ENCODE measurements at regions not wholly inside any gene's neighbourhood (a gene's known extent, or its start where the extent isn't known, plus 50 kb on each side); places are given as distances from the start of the nearest gene placed in this dataset.

DNA sequence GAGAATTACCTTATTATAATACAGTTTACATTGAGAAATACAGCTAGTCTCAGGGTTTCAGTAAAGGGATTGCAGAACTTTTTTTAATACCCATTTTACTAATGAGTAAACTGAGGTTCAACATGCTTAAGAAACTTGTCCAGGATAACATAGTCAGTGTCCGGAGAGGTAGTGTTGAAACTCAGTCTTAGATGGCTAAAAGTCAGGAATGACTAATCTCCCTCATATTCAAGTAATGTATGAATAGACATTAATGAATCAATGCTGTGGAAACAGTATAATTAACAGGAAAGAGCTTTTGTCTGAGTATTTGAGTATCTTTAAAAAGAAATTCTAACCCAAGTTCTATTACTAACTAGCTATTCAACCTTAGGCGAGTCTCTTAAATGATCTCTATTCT lies 397.6 kb downstream of the PLA2G4A start:
- TF ChIP-seq OSR1 (CRISPR knock-in tag; IDR thresholded peaks at IDR 0.05) (no peak), BACH2 (CRISPR knock-in tag; IDR thresholded peaks at IDR 0.05; ENCODE audit: borderline replicate concordance) (no peak), RARB (CRISPR knock-in tag; IDR thresholded peaks at IDR 0.05) (no peak), CSDC2 (CRISPR knock-in tag; IDR thresholded peaks at IDR 0.05) (no peak)
- TF ChIP-seq, protein P1, sequence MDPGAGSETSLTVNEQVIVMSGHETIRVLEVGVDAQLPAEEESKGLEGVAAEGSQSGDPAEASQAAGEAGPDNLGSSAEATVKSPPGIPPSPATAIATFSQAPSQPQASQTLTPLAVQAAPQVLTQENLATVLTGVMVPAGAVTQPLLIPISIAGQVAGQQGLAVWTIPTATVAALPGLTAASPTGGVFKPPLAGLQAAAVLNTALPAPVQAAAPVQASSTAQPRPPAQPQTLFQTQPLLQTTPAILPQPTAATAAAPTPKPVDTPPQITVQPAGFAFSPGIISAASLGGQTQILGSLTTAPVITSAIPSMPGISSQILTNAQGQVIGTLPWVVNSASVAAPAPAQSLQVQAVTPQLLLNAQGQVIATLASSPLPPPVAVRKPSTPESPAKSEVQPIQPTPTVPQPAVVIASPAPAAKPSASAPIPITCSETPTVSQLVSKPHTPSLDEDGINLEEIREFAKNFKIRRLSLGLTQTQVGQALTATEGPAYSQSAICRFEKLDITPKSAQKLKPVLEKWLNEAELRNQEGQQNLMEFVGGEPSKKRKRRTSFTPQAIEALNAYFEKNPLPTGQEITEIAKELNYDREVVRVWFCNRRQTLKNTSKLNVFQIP (CRISPR knock-in tag; IDR thresholded peaks at IDR 0.05; ENCODE audit: borderline replicate concordance, low read depth) = no peak
- no peak for ATAC-seq

DNA sequence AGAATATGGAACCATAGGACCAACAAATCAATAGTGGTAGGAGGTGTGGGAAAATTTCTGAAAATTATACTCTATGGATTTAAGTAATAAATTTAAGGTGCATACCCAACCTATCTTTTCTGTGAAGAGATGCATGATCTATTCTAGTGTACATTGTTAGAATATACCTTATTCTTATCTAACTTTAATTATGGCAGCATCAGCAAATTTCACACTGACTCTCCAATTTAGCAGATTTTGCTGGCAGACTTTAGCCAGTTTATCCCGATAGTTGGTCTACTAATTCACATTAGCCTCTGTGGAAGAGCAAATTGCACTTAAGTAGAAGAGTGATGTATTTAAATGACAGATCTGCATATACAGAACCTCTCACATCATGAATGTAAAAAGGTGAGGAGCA lies 400.0 kb downstream of the PLA2G4A start:
- TF ChIP-seq ARNTL (CRISPR knock-in tag; IDR thresholded peaks at IDR 0.05; ENCODE audit: borderline replicate concordance, low read depth) (no peak), BACH2 (CRISPR knock-in tag; IDR thresholded peaks at IDR 0.05; ENCODE audit: borderline replicate concordance) (no peak), GLIS3 (CRISPR knock-in tag; IDR thresholded peaks at IDR 0.05) (no peak), TOX (CRISPR knock-in tag; IDR thresholded peaks at IDR 0.05; ENCODE audit: borderline replicate concordance) (no peak), ZFP30 (CRISPR knock-in tag; IDR thresholded peaks at IDR 0.05) (no peak), SNAI2 (CRISPR knock-in tag; IDR thresholded peaks at IDR 0.05) (no peak), ESRRG (CRISPR knock-in tag; IDR thresholded peaks at IDR 0.05) (no peak), ZC3H10 (CRISPR knock-in tag; IDR thresholded peaks at IDR 0.05) (no peak)
- TF ChIP-seq, protein P1 (CRISPR knock-in tag; IDR thresholded peaks at IDR 0.05; ENCODE audit: borderline replicate concordance, low read depth) = no peak
- no peak for ATAC-seq

DNA sequence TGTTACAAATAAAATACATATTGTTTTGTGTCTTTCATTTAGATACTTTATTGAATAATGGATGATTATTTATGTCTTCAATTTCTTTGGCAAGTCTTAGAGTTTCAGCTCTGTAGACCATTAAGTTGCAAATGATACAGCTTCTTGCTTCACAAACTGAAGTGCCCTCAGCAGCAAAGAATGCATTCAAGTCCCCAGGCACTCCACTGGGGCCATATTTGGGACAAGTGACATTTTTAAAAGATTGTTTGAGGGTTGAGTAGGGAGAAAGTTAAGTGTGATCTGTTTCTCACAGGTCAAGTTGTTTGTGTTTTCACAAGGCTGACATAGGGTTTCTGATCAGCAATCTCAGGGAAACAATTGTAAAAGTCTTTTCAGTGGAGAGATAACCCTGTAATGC lies 400.7 kb downstream of the PLA2G4A start:
- no peak for ATAC-seq
- TF ChIP-seq TOX (CRISPR knock-in tag; IDR thresholded peaks at IDR 0.05; ENCODE audit: borderline replicate concordance) = no peak
- TF ChIP-seq, protein P2, sequence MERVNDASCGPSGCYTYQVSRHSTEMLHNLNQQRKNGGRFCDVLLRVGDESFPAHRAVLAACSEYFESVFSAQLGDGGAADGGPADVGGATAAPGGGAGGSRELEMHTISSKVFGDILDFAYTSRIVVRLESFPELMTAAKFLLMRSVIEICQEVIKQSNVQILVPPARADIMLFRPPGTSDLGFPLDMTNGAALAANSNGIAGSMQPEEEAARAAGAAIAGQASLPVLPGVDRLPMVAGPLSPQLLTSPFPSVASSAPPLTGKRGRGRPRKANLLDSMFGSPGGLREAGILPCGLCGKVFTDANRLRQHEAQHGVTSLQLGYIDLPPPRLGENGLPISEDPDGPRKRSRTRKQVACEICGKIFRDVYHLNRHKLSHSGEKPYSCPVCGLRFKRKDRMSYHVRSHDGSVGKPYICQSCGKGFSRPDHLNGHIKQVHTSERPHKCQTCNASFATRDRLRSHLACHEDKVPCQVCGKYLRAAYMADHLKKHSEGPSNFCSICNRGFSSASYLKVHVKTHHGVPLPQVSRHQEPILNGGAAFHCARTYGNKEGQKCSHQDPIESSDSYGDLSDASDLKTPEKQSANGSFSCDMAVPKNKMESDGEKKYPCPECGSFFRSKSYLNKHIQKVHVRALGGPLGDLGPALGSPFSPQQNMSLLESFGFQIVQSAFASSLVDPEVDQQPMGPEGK (CRISPR knock-in tag; IDR thresholded peaks at IDR 0.05; ENCODE audit: borderline replicate concordance) = no peak
- no peak for TF ChIP-seq ZC3H10 (CRISPR knock-in tag; IDR thresholded peaks at IDR 0.05)
- no peak for TF ChIP-seq ISL1 (CRISPR knock-in tag; IDR thresholded peaks at IDR 0.05)
- TF ChIP-seq PPARA (CRISPR knock-in tag; IDR thresholded peaks at IDR 0.05; ENCODE audit: borderline replicate concordance) = no peak
- TF ChIP-seq, protein P1 (CRISPR knock-in tag; IDR thresholded peaks at IDR 0.05; ENCODE audit: borderline replicate concordance, low read depth) = no peak
- no peak for TF ChIP-seq ZFP3 (CRISPR knock-in tag; IDR thresholded peaks at IDR 0.05)
- TF ChIP-seq TCF4 (CRISPR knock-in tag; IDR thresholded peaks at IDR 0.05; ENCODE audit: borderline replicate concordance) = no peak
- TF ChIP-seq ESRRG (CRISPR knock-in tag; IDR thresholded peaks at IDR 0.05) = no peak
- no peak for TF ChIP-seq ZFP30 (CRISPR knock-in tag; IDR thresholded peaks at IDR 0.05)
- TF ChIP-seq, protein P3, sequence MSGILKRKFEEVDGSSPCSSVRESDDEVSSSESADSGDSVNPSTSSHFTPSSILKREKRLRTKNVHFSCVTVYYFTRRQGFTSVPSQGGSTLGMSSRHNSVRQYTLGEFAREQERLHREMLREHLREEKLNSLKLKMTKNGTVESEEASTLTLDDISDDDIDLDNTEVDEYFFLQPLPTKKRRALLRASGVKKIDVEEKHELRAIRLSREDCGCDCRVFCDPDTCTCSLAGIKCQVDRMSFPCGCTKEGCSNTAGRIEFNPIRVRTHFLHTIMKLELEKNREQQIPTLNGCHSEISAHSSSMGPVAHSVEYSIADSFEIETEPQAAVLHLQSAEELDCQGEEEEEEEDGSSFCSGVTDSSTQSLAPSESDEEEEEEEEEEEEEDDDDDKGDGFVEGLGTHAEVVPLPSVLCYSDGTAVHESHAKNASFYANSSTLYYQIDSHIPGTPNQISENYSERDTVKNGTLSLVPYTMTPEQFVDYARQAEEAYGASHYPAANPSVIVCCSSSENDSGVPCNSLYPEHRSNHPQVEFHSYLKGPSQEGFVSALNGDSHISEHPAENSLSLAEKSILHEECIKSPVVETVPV (CRISPR knock-in tag; IDR thresholded peaks at IDR 0.05) = no peak
- TF ChIP-seq, protein P4, sequence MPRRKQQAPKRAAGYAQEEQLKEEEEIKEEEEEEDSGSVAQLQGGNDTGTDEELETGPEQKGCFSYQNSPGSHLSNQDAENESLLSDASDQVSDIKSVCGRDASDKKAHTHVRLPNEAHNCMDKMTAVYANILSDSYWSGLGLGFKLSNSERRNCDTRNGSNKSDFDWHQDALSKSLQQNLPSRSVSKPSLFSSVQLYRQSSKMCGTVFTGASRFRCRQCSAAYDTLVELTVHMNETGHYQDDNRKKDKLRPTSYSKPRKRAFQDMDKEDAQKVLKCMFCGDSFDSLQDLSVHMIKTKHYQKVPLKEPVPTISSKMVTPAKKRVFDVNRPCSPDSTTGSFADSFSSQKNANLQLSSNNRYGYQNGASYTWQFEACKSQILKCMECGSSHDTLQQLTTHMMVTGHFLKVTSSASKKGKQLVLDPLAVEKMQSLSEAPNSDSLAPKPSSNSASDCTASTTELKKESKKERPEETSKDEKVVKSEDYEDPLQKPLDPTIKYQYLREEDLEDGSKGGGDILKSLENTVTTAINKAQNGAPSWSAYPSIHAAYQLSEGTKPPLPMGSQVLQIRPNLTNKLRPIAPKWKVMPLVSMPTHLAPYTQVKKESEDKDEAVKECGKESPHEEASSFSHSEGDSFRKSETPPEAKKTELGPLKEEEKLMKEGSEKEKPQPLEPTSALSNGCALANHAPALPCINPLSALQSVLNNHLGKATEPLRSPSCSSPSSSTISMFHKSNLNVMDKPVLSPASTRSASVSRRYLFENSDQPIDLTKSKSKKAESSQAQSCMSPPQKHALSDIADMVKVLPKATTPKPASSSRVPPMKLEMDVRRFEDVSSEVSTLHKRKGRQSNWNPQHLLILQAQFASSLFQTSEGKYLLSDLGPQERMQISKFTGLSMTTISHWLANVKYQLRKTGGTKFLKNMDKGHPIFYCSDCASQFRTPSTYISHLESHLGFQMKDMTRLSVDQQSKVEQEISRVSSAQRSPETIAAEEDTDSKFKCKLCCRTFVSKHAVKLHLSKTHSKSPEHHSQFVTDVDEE (CRISPR knock-in tag; IDR thresholded peaks at IDR 0.05) = no peak
- TF ChIP-seq SNAI2 (CRISPR knock-in tag; IDR thresholded peaks at IDR 0.05) = no peak
- TF ChIP-seq OSR1 (CRISPR knock-in tag; IDR thresholded peaks at IDR 0.05) = no peak
- no peak for TF ChIP-seq ARNTL (CRISPR knock-in tag; IDR thresholded peaks at IDR 0.05; ENCODE audit: borderline replicate concordance, low read depth)

All from SK-N-SH treated with all-trans-retinoic acid at 6 μM for 48 hours (cell line).